ENCODE measurements at regions not wholly inside any gene's neighbourhood (a gene's known extent, or its start where the extent isn't known, plus 50 kb on each side); places are given as distances from the start of the nearest gene placed in this dataset.

DNA sequence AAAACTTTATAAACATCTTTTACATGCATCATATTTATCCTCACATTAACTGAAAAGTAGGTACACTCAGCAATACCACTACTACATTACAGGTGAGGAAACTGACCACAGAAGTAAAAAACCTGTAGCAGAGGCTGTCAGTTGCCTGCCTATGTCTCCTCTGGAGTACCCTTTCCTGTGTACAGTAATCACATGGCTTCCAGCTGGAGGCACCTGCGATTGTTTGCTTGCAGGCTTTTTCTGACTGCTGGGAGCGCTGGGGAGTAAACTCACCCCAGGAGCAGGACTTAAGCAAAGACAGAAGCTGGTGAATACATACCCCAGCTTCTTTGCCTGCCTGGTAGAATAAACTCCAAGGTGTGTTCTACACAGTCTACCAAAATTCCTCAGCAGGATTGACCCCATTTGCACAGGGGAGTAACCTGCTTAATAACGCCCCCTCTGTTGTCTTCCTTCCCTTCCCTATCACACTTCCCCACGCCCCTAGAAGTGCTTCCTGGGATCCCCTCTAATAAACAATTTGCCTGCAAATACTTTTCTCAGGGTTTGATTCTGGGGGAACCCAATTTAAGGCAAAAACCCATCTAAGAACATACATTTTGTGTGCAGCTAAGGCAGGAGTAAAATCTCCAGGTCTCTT lies 138.9 kb downstream of the PTH2R start:
- peaks cover 0 to under 1% (median 0%) of the 10 kb centered on the region in 3 donors for H3K9me3 ChIP-seq
- no peaks in the 10 kb centered on the region for H3K4me1 ChIP-seq
- 12% methylated on average over 4 of the region's 4 CpGs; no CpG with 5 or more reads in 1 of the 2 donors for WGBS, 2 donors (ENCODE audit: low coverage in 1 of 2)
- no peak for ATAC-seq
- no peaks in the 10 kb centered on the region for H3K36me3 ChIP-seq
- H3K27ac ChIP-seq, result no peak overlapping the region
- no peak overlapping the region for H3K4me3 ChIP-seq
- H3K27me3 ChIP-seq, result peaks cover 12% of the 10 kb centered on the region
- TF ChIP-seq EP300 (IDR thresholded peaks at IDR 0.05) (no peak), POLR2AphosphoS5 (IDR thresholded peaks at IDR 0.05) (no peak), POLR2A (IDR thresholded peaks at IDR 0.05) (no peak)
- TF ChIP-seq, protein P1, sequence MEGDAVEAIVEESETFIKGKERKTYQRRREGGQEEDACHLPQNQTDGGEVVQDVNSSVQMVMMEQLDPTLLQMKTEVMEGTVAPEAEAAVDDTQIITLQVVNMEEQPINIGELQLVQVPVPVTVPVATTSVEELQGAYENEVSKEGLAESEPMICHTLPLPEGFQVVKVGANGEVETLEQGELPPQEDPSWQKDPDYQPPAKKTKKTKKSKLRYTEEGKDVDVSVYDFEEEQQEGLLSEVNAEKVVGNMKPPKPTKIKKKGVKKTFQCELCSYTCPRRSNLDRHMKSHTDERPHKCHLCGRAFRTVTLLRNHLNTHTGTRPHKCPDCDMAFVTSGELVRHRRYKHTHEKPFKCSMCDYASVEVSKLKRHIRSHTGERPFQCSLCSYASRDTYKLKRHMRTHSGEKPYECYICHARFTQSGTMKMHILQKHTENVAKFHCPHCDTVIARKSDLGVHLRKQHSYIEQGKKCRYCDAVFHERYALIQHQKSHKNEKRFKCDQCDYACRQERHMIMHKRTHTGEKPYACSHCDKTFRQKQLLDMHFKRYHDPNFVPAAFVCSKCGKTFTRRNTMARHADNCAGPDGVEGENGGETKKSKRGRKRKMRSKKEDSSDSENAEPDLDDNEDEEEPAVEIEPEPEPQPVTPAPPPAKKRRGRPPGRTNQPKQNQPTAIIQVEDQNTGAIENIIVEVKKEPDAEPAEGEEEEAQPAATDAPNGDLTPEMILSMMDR (IDR thresholded peaks at IDR 0.05), result no peak

DNA sequence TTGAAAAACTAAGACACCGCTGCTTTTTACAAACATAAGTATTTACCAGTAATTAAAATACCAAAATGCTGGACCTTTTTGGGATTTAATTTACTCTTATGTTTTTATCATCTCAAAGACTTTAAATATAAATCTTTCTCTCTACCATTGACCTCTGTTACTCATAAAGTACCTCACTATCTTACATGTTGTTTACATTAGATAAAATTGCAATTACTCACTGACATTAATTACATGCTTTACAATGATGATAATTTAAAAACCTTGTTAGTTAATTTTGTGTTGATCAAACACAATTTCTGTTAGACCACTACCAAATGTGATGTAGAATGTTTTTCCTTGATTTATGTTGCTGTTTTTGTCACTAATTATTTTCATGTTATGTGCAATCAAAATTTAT lies 139.5 kb downstream of the PTH2R start:
- peaks cover 7% of the 10 kb centered on the region for H3K27me3 ChIP-seq
- H3K4me3 ChIP-seq, result no peak overlapping the region
- peaks cover 0 to 7% (median 0%) of the 10 kb centered on the region in 3 donors for H3K9me3 ChIP-seq
- no peaks in the 10 kb centered on the region for H3K4me1 ChIP-seq
- whole genome bisulfite sequencing, 2 donors (ENCODE audit: low coverage in 1 of 2), result 63 to 80% methylated on average over 1 of the region's 1 CpG
- H3K27ac ChIP-seq, result no peak overlapping the region
- ATAC-seq, result no peak
- TF ChIP-seq POLR2A (IDR thresholded peaks at IDR 0.05) (no peak), EP300 (IDR thresholded peaks at IDR 0.05) (no peak), POLR2AphosphoS5 (IDR thresholded peaks at IDR 0.05) (no peak)
- TF ChIP-seq, protein P1 (IDR thresholded peaks at IDR 0.05), result no peak
- H3K36me3 ChIP-seq, result no peaks in the 10 kb centered on the region

DNA sequence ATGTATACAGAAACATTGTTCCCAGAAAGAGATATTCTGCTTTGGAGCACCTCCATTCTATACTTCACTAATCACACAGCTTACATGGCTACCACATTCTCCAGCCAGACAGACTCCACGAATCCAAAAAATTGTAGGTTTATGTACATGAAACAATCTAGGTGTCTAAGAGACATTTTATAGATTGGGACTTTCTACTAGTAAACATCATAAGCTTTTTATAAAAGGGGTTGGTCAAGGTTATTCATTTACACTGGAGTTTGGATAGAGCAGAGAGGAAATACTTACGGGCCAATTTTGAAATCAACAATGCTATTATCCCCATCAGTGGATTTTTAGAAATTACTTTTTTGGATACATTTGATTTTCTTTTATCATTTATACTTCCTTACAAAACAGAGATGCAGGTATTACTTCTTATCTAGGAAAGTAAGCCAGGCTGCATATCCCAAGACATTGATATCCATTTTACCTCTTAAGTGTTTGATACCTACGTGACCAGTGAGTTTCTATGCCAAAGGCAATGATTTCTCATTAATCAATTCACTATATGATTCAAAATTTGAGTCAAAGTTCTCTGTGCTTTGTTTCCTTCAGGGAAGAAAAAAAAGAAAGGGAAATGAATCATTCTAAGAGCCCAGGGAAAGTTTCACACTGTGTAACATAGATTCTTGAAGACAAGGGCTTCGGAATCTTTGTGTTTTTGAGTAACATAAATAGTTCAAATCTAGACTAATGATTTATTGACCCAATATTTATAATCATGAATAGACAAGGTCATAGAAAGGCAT lies 140.5 kb downstream of the PTH2R start:
- 57 to 69% methylated on average over 4 of the region's 4 CpGs for WGBS, 2 donors (ENCODE audit: low coverage in 1 of 2)
- peaks cover 6% of the 10 kb centered on the region for H3K27me3 ChIP-seq
- no peak overlapping the region for H3K4me3 ChIP-seq
- H3K27ac ChIP-seq, result no peak overlapping the region
- no peaks in the 10 kb centered on the region for H3K4me1 ChIP-seq
- no peak for ATAC-seq
- H3K36me3 ChIP-seq, result no peaks in the 10 kb centered on the region
- no peak for TF ChIP-seq POLR2AphosphoS5 (IDR thresholded peaks at IDR 0.05)
- no peak for TF ChIP-seq POLR2A (IDR thresholded peaks at IDR 0.05)
- TF ChIP-seq EP300 (IDR thresholded peaks at IDR 0.05), result no peak
- TF ChIP-seq, protein P1 (IDR thresholded peaks at IDR 0.05), result no peak
- peaks cover 0 to 15% (median 0%) of the 10 kb centered on the region in 3 donors for H3K9me3 ChIP-seq

DNA sequence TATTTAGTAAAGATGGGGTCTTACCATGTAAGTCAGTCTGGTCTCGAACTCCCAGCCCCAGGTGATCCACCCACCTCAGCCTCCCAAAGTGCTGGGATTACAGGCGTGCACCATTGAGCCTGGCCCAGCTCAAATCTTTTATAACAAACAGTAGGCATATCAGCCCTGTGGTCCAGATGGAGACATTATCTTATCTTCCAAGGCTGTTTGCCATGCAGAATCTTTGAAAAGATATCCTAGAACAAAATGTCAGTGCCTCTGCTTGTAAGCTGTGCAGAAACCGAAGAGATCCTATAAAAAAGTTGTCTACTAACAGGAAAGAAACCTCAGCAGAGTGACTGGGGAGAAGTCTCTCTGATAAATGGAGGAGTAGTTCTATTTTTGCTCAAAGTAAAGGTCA lies 142.1 kb downstream of the PTH2R start:
- no peak for ATAC-seq
- 61 to 72% methylated on average over 3 of the region's 3 CpGs for WGBS, 2 donors (ENCODE audit: low coverage in 1 of 2)
- TF ChIP-seq EP300 (IDR thresholded peaks at IDR 0.05) (no peak), POLR2AphosphoS5 (IDR thresholded peaks at IDR 0.05) (no peak), POLR2A (IDR thresholded peaks at IDR 0.05) (no peak)
- TF ChIP-seq, protein P1 (IDR thresholded peaks at IDR 0.05), result no peak
- Histone ChIP-seq H3K9me3 (peaks cover 0 to 24% (median 0%) of the 10 kb centered on the region in 3 donors), H3K4me3 (no peak overlapping the region), H3K4me1 (no peaks in the 10 kb centered on the region), H3K36me3 (no peaks in the 10 kb centered on the region), H3K27me3 (peaks cover 6% of the 10 kb centered on the region), H3K27ac (no peak overlapping the region)
